ENCODE measurements at regions not wholly inside any gene's neighbourhood (a gene's known extent, or its start where the extent isn't known, plus 50 kb on each side); places are given as distances from the start of the nearest gene placed in this dataset.

GRCh38 chr4:177555007-177555574 is 112.9 kb upstream of the AGA start:
- no peaks in the 10 kb centered on the region for H3K9me3 Mint-ChIP-seq (ENCODE audit: unreplicated experiment)
- no peak overlapping the region for H3K27ac Mint-ChIP-seq (ENCODE audit: unreplicated experiment)
- H3K36me3 Mint-ChIP-seq (ENCODE audit: low read depth, unreplicated experiment), result no peaks in the 10 kb centered on the region
- no peak overlapping the region for H3K4me3 Mint-ChIP-seq (ENCODE audit: unreplicated experiment)
- H3K27me3 Mint-ChIP-seq (ENCODE audit: unreplicated experiment), result no peaks in the 10 kb centered on the region
- peak; percentile 49 for DNase-seq (ENCODE audit: low spot score)
- peaks cover 9% of the 10 kb centered on the region for H3K4me1 Mint-ChIP-seq (ENCODE audit: unreplicated experiment)
- TF ChIP-seq, protein P1, sequence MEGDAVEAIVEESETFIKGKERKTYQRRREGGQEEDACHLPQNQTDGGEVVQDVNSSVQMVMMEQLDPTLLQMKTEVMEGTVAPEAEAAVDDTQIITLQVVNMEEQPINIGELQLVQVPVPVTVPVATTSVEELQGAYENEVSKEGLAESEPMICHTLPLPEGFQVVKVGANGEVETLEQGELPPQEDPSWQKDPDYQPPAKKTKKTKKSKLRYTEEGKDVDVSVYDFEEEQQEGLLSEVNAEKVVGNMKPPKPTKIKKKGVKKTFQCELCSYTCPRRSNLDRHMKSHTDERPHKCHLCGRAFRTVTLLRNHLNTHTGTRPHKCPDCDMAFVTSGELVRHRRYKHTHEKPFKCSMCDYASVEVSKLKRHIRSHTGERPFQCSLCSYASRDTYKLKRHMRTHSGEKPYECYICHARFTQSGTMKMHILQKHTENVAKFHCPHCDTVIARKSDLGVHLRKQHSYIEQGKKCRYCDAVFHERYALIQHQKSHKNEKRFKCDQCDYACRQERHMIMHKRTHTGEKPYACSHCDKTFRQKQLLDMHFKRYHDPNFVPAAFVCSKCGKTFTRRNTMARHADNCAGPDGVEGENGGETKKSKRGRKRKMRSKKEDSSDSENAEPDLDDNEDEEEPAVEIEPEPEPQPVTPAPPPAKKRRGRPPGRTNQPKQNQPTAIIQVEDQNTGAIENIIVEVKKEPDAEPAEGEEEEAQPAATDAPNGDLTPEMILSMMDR (IDR thresholded peaks at IDR 0.05; ENCODE audit: unreplicated experiment), result peak; percentile 89

- TF ChIP-seq, protein P1 (IDR thresholded peaks at IDR 0.05; ENCODE audit: unreplicated experiment), result no peak
- Mint-ChIP-seq H3K36me3 (ENCODE audit: low read depth, unreplicated experiment) (no peaks in the 10 kb centered on the region), H3K27me3 (ENCODE audit: unreplicated experiment) (no peaks in the 10 kb centered on the region), H3K9me3 (ENCODE audit: unreplicated experiment) (no peaks in the 10 kb centered on the region), H3K27ac (ENCODE audit: unreplicated experiment) (no peak overlapping the region), H3K4me1 (ENCODE audit: unreplicated experiment) (peaks cover 9% of the 10 kb centered on the region), H3K4me3 (ENCODE audit: unreplicated experiment) (no peak overlapping the region)
- no peak for DNase-seq (ENCODE audit: low spot score)
Observed at GRCh38 chr4:177557416-177557815, 115.2 kb upstream of the AGA start.

- peaks cover 9% of the 10 kb centered on the region for H3K4me1 Mint-ChIP-seq (ENCODE audit: unreplicated experiment)
- no peaks in the 10 kb centered on the region for H3K36me3 Mint-ChIP-seq (ENCODE audit: low read depth, unreplicated experiment)
- H3K27me3 Mint-ChIP-seq (ENCODE audit: unreplicated experiment), result no peaks in the 10 kb centered on the region
- H3K9me3 Mint-ChIP-seq (ENCODE audit: unreplicated experiment), result no peaks in the 10 kb centered on the region
- H3K27ac Mint-ChIP-seq (ENCODE audit: unreplicated experiment), result no peak overlapping the region
- DNase-seq (ENCODE audit: low spot score), result no peak
- TF ChIP-seq, protein P1 (IDR thresholded peaks at IDR 0.05; ENCODE audit: unreplicated experiment), result no peak
- H3K4me3 Mint-ChIP-seq (ENCODE audit: unreplicated experiment), result no peak overlapping the region
Observed at GRCh38 chr4:177558995-177559394, 116.8 kb upstream of the AGA start.

GRCh38 chr4:177562163-177562562 is 119.9 kb upstream of the AGA start:
- H3K27ac Mint-ChIP-seq (ENCODE audit: unreplicated experiment), result no peak overlapping the region
- DNase-seq (ENCODE audit: low spot score), result no peak
- no peak overlapping the region for H3K4me3 Mint-ChIP-seq (ENCODE audit: unreplicated experiment)
- H3K27me3 Mint-ChIP-seq (ENCODE audit: unreplicated experiment), result no peaks in the 10 kb centered on the region
- peaks cover 9% of the 10 kb centered on the region for H3K4me1 Mint-ChIP-seq (ENCODE audit: unreplicated experiment)
- no peaks in the 10 kb centered on the region for H3K9me3 Mint-ChIP-seq (ENCODE audit: unreplicated experiment)
- H3K36me3 Mint-ChIP-seq (ENCODE audit: low read depth, unreplicated experiment), result no peaks in the 10 kb centered on the region
- TF ChIP-seq, protein P1 (IDR thresholded peaks at IDR 0.05; ENCODE audit: unreplicated experiment), result no peak

GRCh38 chr4:177562859-177563258 is 120.6 kb upstream of the AGA start:
- Mint-ChIP-seq H3K9me3 (ENCODE audit: unreplicated experiment) (no peaks in the 10 kb centered on the region), H3K27ac (ENCODE audit: unreplicated experiment) (no peak overlapping the region), H3K4me1 (ENCODE audit: unreplicated experiment) (peaks cover 9% of the 10 kb centered on the region), H3K4me3 (ENCODE audit: unreplicated experiment) (no peak overlapping the region), H3K27me3 (ENCODE audit: unreplicated experiment) (no peaks in the 10 kb centered on the region), H3K36me3 (ENCODE audit: low read depth, unreplicated experiment) (no peaks in the 10 kb centered on the region)
- DNase-seq (ENCODE audit: low spot score), result no peak
- TF ChIP-seq, protein P1 (IDR thresholded peaks at IDR 0.05; ENCODE audit: unreplicated experiment), result no peak

All from endothelial cell (in vitro differentiated cells).